Mammary epithelial cell (primary cell): ENCODE measurements at regions not wholly inside any gene's neighbourhood (a gene's known extent, or its start where the extent isn't known, plus 50 kb on each side); places are given as distances from the start of the nearest gene placed in this dataset.
A peak's percentile ranks its signal among the peaks of the same experiment; 100 is the strongest.

Experiments
- EZH2 ChIP-seq: IDR thresholded peaks from 2 replicates; pipeline ENCODE4 v1.6.1; 2012; ENCODE audit warnings: low read length, inconsistent platforms, borderline replicate concordance
- TF ChIP-seq, protein P1 (sequence below), 2 donors: IDR thresholded peaks in 1 of 2; conservative IDR thresholded peaks in 1 of 2; 2 replicates each; pipeline ENCODE4 v1.5.1; 2011 to 2012; ENCODE audit warnings: inconsistent platforms in 2 of 2, low read length in 2 of 2, mild to moderate bottlenecking in 2 of 2, control low read depth in 1 of 2, low read depth in 1 of 2; ENCODE audit not compliant: insufficient read depth in 1 of 2; ENCODE audit errors: extremely low read depth in 1 of 2

DNA sequence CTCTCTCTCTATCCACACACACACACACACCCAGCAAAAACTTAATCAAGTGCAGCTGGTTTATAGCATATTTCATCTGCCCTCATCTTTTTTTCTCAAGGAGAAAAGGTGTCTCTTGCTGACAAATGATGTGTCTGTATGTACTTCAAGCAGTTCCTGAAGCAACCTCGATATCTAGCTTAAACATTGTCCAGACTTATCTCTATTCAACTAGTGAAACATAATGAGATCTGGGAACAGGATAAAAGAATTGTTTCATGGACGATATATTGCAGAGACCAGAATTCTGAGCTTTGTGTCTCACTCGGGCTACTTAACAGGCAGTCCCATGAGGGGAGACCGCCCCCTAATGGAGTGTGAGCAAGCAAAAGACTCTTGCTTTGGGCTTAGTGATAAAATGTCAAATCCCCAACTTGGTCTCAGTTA, 929.2 kb upstream of the SOX11 start:
- TF ChIP-seq, protein P1, sequence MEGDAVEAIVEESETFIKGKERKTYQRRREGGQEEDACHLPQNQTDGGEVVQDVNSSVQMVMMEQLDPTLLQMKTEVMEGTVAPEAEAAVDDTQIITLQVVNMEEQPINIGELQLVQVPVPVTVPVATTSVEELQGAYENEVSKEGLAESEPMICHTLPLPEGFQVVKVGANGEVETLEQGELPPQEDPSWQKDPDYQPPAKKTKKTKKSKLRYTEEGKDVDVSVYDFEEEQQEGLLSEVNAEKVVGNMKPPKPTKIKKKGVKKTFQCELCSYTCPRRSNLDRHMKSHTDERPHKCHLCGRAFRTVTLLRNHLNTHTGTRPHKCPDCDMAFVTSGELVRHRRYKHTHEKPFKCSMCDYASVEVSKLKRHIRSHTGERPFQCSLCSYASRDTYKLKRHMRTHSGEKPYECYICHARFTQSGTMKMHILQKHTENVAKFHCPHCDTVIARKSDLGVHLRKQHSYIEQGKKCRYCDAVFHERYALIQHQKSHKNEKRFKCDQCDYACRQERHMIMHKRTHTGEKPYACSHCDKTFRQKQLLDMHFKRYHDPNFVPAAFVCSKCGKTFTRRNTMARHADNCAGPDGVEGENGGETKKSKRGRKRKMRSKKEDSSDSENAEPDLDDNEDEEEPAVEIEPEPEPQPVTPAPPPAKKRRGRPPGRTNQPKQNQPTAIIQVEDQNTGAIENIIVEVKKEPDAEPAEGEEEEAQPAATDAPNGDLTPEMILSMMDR (conservative IDR thresholded peaks at IDR 0.05 in 1 of 2, IDR thresholded peaks at IDR 0.05 in 1 of 2; ENCODE audit: extremely low read depth in 1 of 2, insufficient read depth in 1 of 2, low read depth in 1 of 2, low read length in 2 of 2), result peak in 1 of 2 donors; percentile 18
- TF ChIP-seq EZH2, result no peak
